ENCODE measurements at regions not wholly inside any gene's neighbourhood (a gene's known extent, or its start where the extent isn't known, plus 50 kb on each side); places are given as distances from the start of the nearest gene placed in this dataset.

GRCh38 chr3:135853981-135854380, 111.5 kb upstream of the PPP2R3A start:
- Histone ChIP-seq H3K9me3 (no peaks in the 10 kb centered on the region), H3K27me3 (peaks cover 7% of the 10 kb centered on the region), H3K36me3 (no peaks in the 10 kb centered on the region), H3K4me3 (no peak overlapping the region), H3K4me1 (no peaks in the 10 kb centered on the region), H3K27ac (no peak overlapping the region)
- TF ChIP-seq, protein P1, sequence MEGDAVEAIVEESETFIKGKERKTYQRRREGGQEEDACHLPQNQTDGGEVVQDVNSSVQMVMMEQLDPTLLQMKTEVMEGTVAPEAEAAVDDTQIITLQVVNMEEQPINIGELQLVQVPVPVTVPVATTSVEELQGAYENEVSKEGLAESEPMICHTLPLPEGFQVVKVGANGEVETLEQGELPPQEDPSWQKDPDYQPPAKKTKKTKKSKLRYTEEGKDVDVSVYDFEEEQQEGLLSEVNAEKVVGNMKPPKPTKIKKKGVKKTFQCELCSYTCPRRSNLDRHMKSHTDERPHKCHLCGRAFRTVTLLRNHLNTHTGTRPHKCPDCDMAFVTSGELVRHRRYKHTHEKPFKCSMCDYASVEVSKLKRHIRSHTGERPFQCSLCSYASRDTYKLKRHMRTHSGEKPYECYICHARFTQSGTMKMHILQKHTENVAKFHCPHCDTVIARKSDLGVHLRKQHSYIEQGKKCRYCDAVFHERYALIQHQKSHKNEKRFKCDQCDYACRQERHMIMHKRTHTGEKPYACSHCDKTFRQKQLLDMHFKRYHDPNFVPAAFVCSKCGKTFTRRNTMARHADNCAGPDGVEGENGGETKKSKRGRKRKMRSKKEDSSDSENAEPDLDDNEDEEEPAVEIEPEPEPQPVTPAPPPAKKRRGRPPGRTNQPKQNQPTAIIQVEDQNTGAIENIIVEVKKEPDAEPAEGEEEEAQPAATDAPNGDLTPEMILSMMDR (IDR thresholded peaks at IDR 0.05): no peak
- no peak for ATAC-seq
- intact Hi-C loops (cut with DNase I): no loop called here
- no peak for DNase-seq

DNA sequence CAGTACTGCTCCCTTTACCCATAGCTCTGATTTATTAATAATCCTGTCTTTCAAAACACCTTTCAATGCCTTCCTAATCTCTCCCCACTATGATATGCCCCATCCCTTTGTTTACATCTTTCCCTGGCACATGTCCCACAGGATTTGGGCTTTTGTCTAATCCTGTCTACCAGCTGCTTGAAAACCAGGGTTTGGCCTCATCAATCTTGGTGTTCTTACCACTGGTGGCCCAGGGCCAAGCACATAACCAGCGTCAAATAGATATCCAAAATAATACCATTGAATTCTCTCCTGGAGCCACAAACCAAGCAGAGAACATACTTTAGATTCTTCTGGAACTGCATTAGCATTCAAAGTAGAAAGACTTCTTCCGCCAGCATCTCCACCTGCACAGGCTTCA, 104.8 kb upstream of the PPP2R3A start:
- intact Hi-C loops (cut with DNase I): no loop called here
- DNase-seq (no peak), ATAC-seq (no peak)
- no peaks in the 10 kb centered on the region for H3K36me3 ChIP-seq
- no peaks in the 10 kb centered on the region for H3K27me3 ChIP-seq
- no peaks in the 10 kb centered on the region for H3K4me1 ChIP-seq
- H3K4me3 ChIP-seq: no peak overlapping the region
- TF ChIP-seq, protein P1 (IDR thresholded peaks at IDR 0.05): no peak
- no peak overlapping the region for H3K27ac ChIP-seq
- no peaks in the 10 kb centered on the region for H3K9me3 ChIP-seq

GRCh38 chr3:135862361-135862760, 103.2 kb upstream of the PPP2R3A start:
- DNase-seq: no peak

GRCh38 chr3:135864060-135864459, 101.5 kb upstream of the PPP2R3A start:
- Histone ChIP-seq H3K36me3 (no peaks in the 10 kb centered on the region), H3K4me1 (no peaks in the 10 kb centered on the region), H3K4me3 (no peak overlapping the region), H3K9me3 (no peaks in the 10 kb centered on the region), H3K27ac (no peak overlapping the region), H3K27me3 (no peaks in the 10 kb centered on the region)
- DNase-seq (no peak), ATAC-seq (no peak)
- TF ChIP-seq, protein P1 (IDR thresholded peaks at IDR 0.05): no peak
- intact Hi-C loops (cut with DNase I): no loop called here

More at GRCh38 chr3:135862361-135862760, 103.2 kb upstream of the PPP2R3A start:
- Histone ChIP-seq H3K4me1 (no peaks in the 10 kb centered on the region), H3K4me3 (no peak overlapping the region), H3K27me3 (no peaks in the 10 kb centered on the region), H3K36me3 (no peaks in the 10 kb centered on the region), H3K27ac (no peak overlapping the region), H3K9me3 (no peaks in the 10 kb centered on the region)
- no peak for ATAC-seq
- intact Hi-C loops (cut with DNase I): no loop called here
- TF ChIP-seq, protein P1 (IDR thresholded peaks at IDR 0.05): no peak

DNA sequence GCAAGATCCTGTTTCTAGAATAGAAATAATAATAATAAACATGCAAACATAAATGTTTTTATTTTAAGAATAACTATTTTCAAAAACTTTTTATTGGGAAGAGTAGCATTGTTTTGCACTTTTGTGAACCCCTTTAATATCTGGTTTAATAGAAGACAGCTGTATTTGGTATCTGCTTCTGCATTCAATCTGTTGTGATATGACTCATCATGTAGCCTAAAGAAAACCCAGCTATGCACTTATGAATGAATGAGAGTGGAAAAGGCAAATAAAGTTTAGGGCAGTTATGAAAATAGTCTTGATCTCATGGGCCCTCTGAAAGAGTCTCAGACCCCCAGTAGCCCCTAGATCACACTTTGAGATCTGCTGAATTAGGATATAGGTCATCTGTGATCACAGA, 100.4 kb upstream of the PPP2R3A start:
- Histone ChIP-seq H3K4me1 (no peaks in the 10 kb centered on the region), H3K27me3 (no peaks in the 10 kb centered on the region), H3K9me3 (no peaks in the 10 kb centered on the region), H3K4me3 (no peak overlapping the region), H3K36me3 (no peaks in the 10 kb centered on the region), H3K27ac (no peak overlapping the region)
- DNase-seq: no peak
- intact Hi-C loops (cut with DNase I): no loop called here
- no peak for ATAC-seq
- TF ChIP-seq, protein P1 (IDR thresholded peaks at IDR 0.05): no peak

DNA sequence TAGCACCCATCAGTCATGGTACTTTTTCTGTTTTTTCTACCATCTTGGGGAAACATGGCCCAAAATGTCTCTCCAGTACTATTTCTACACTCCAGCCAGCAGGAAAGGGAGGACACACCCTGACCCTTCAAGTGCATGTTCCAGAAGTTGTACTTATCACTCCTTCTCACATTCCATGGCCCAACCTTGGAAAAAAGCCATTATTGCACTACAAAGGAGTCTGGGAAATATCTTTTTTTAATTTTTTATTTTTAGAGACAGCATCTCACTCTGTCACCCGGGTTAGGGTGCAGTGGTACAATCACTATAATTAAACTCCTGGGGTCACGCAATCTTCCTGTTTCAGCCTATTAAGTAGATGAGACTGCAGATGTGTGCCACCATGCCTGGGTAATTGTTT, 100.0 kb upstream of the PPP2R3A start:
- ATAC-seq (peak; percentile 58), DNase-seq (no peak)
- no peaks in the 10 kb centered on the region for H3K36me3 ChIP-seq
- TF ChIP-seq, protein P1 (IDR thresholded peaks at IDR 0.05): no peak
- no peak overlapping the region for H3K27ac ChIP-seq
- H3K27me3 ChIP-seq: no peaks in the 10 kb centered on the region
- intact Hi-C loops (cut with DNase I): no loop called here
- H3K4me1 ChIP-seq: no peaks in the 10 kb centered on the region
- H3K4me3 ChIP-seq: no peak overlapping the region
- no peaks in the 10 kb centered on the region for H3K9me3 ChIP-seq
